ENCODE measurements at regions not wholly inside any gene's neighbourhood (a gene's known extent, or its start where the extent isn't known, plus 50 kb on each side); places are given as distances from the start of the nearest gene placed in this dataset.

- TF ChIP-seq POLR2A (IDR thresholded peaks at IDR 0.05) (no peak), CTCF (IDR thresholded peaks at IDR 0.05) (no peak)
These were observed 219.0 kb downstream of the NUF2 start for GRCh38 chr1:163540727-163541126.

Measured in Peyer's patch (tissue), 4 donors.